ENCODE measurements at regions not wholly inside any gene's neighbourhood (a gene's known extent, or its start where the extent isn't known, plus 50 kb on each side); places are given as distances from the start of the nearest gene placed in this dataset.

DNA sequence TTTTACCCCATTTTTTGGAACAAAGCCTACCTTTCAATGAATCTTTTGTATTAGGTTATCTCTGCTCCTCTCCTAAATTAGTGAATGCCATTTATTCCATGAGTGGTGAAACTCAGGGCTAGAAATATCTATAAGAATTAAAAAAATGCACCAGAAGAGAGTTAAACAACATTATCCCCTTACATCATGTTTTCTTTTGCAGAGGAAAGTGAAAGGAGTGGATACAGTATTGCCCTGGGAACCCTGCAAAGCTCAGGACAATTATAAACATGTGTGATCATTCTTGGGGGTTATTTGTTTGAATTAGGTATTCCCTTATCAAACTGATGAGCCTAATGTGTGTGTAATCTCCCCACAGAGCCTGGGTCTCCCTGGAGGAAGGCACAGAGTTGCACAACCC is 559.2 kb downstream of the RNF144A start:
- no peak for DNase-seq

- DNase-seq, result no peak
These were observed 562.4 kb downstream of the RNF144A start for GRCh38 chr2:7479603-7480002.

- no peak for DNase-seq
These were observed 563.2 kb downstream of the RNF144A start for GRCh38 chr2:7480431-7480830.

DNA sequence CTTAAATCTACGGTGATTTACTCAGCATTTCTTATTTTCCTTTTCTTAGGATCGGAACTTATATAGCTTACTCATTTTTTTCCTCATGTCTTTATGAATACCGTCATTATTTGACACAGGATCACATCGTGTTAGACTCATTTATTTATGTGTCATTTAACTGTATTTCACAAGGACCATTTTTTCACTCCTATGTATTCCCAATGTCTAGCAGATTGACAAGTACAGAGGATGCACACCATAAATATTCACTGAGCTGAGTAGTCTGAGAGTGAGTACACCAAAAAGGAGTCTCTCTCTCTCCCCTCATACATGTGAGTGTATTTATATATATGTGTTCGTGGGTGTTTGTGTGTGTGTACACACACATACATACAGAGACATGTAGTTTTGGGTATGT is 573.5 kb downstream of the RNF144A start:
- no peak for DNase-seq

DNA sequence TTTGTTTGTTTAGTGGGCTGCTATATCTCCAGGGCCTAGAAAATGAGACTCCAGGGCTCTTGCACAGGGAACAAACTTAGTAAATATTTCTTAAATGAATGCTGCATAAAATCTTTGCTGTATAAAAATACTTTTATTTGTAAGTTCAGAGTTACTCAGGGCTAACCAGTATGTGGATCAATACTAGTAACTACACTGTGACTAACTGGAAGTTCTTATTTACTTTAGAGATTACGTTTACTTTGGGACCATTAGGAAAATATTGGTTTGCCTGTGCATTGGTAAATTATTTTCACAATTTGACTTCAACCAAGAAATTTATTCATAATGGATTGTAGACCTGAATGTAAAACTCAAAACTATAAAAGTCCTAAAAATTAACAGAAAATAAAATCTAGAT is 575.5 kb downstream of the RNF144A start:
- no peak for DNase-seq

GRCh38 chr2:7497178-7497577 is 580.0 kb downstream of the RNF144A start:
- no peak for DNase-seq

DNA sequence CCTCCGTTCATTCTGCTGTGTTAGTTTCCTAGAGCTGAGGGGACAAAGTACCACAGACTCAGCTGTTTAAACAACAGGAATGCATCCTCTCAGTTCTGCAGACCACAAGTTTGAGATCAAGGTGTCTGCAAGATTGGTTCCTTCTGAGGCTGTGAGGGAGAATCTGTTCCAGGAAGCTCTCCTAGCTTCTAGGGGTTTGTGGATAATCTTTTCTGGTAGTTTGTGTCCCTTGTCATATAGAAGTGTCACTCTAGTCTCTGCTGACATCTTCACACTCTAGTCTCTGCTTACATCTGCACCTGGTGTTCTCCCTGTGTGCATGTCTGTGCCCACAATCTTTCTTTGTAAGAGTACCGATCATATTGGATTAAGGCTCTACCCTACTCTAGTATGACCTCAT is 581.8 kb downstream of the RNF144A start:
- DNase-seq, result no peak

DNA sequence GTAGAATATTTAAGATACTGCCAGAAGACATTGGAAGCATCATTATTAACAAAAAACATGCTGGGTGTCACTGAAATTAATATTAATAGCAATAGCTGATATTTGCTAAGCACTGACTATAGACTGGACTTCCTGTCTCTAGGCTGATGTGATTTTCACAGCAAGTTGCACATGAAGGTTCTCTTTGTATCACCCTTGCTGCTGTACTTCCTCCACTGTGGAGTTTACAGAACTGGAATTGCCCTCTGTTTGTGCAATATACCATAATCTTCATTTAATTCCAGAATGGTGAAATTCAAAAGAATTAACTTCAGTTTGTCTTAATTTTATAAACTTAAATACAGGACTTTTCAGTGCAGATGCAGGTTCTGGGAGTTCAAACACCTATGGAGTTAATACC is 585.1 kb downstream of the RNF144A start:
- no peak for DNase-seq

GRCh38 chr2:7508296-7508943 is 591.2 kb downstream of the RNF144A start:
- no peak for DNase-seq

DNA sequence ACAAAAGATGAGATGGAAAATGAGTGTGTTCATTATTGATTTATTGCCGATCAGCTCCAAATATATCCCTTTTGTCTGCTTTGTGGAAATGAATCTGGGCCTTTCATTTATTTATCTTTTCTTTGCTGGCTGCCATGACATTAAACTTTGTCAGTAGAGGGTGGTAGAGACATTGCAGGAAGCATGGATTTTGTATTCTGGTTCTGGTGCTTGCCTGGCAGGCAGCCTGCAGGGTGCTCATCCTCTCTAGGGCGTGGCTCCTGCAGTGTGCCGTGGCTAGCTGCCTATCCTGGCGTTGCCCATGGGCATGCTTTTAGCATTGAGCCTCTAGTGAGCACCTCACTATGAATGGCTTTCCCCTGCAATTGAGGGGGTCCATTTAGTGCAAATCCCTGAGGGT is 593.1 kb downstream of the RNF144A start:
- DNase-seq, result no peak

DNA sequence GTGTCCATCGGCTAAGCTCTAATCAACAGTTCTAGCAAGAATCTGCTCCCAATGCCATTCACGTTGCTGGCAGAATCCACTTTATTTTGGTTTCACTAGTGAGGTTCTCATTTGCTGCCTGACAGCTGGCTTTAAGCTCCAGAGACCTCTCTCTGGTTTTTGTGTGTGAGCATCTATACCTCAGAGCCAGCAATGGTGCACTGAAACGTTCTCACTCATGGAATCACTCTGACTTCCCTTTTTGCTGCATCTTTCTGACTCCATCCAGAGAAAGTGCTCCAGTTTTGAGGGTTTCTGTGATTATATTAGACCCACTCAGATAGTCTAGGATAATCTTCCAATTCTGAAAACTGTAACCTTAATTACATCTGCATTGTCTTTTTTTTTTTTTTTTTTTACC is 596.6 kb downstream of the RNF144A start:
- no peak for DNase-seq

- no peak for DNase-seq
These were observed 598.1 kb downstream of the RNF144A start for GRCh38 chr2:7515327-7515726.

GRCh38 chr2:7516484-7517063 is 599.4 kb downstream of the RNF144A start:
- DNase-seq, result no peak

DNA sequence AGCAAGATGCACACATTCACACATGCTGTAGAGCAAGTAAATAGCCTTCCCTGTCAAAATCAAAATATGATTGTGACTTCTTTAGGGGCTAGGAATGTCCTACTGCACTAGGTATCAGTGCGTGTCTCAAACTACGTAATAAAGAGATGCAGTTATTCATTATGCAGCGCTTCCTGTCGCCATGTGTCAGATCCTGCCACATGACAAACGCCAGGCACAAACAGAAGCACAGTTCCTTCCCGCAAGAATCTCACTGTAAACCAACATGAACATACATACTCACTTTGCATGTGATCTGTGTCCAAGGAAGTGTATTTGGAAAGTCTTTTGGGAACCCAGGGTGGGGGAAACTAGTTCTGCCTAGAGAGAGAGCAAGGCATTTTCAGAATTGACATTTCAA is 599.9 kb downstream of the RNF144A start:
- DNase-seq, result no peak

DNA sequence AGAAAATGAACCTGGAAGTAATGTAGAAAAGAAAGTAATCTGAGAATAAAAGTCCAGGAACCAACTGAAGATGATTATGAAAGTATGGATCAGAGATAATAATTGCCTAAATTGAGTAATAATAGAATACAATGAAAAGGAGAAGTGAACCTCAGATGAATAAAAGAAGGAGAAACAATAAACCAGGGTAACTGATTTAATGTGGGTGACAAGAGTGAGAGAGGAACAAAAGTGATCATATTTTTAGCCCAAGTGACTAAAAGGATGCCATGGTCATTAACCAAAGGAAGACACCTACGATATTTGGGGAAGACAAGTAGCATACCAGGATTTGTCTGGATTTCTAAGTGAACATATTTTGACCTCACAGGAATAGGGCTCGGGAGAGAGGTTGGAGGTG is 600.6 kb downstream of the RNF144A start:
- no peak for DNase-seq

DNA sequence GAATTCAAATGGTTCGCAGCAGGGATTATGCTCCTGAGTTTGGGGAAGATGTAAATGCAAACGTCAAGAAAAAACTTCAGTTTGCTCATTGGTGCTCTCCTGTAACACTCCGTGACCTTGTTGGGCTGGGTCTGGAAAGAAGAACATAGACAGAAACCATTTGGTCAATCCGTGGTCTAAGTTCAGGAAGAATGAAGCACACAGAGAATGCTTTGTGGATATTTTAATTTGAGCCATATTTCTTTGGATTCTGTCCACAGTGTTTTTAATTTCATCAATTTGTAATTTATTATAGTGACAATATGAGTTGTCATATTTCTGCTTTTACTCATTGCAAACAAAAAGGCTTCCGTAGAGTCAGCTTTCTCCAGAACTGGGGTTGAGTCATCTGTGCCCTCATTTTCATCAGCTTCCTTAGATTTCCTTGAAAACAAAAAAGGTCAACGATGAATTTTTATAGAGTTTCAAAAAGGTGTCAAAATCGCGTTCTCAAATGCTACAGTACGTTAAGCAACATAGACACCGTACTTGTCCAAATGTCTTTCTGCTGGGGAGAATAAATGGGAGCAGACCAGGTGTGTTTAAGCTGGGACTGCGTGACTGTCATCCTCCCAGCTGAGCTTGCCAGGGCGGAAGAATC is 606.4 kb downstream of the RNF144A start:
- no peak for DNase-seq

- DNase-seq, result no peak
These were observed 607.0 kb downstream of the RNF144A start for GRCh38 chr2:7524195-7524594.

- DNase-seq, result no peak
These were observed 608.5 kb downstream of the RNF144A start for GRCh38 chr2:7525746-7526145.

- no peak for DNase-seq
These were observed 610.0 kb downstream of the RNF144A start for GRCh38 chr2:7527165-7527722.

GRCh38 chr2:7530001-7530400 is 612.8 kb downstream of the RNF144A start:
- no peak for DNase-seq

GRCh38 chr2:7539077-7539476 is 621.9 kb downstream of the RNF144A start:
- DNase-seq, result no peak

DNA sequence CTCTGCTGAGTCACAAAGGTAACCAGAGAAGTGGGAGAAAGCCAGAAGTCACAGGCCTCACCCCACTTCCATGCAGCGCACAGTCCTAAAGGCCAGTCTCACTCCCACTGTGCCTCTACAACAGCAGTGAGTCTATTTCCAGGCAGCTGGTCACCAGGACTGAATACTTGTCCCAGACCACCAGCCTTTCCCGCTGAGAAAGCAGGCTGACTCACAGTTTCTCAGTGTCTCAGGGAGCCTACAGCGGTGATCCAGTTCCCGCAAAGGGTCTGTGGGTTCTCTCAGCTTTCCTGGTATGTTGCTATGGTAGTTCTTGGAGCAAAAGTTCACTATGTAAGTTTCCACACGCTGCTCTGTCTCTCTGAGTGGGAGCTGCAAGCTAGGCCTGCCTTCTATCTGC is 622.5 kb downstream of the RNF144A start:
- no peak for DNase-seq

- DNase-seq, result no peak
These were observed 635.8 kb downstream of the RNF144A start for GRCh38 chr2:7552825-7553570.

GRCh38 chr2:7555260-7555659 is 638.0 kb downstream of the RNF144A start:
- no peak for DNase-seq

All from activated CD4-positive, alpha-beta T cell treated with anti-CD3 and anti-CD28 coated beads, Interleukin-2, amount 50 U/mL, for 1 hour (primary cell).